GM23338 (cell line): ENCODE measurements at regions not wholly inside any gene's neighbourhood (a gene's known extent, or its start where the extent isn't known, plus 50 kb on each side); places are given as distances from the start of the nearest gene placed in this dataset.

ENCODE experiments used
- ATAC-seq: fragments of 200-7000 bp; cut with Tn5 transposase; 3 replicates; pipeline ENCODE4 v1.9.1; 2020
- DNase-seq: peaks from one replicate; pipeline ENCODE4 v3.0.0-alpha.2; 2015; ENCODE audit warnings: low spot score
- H2AFZ ChIP-seq: fragments of 200-600 bp; sonication (generic); 2 replicates; pipeline ENCODE4 v1.8.0; 2016; ENCODE audit warnings: antibody characterized with exemption, mild to moderate bottlenecking, moderate library complexity
- H3F3A ChIP-seq: fragments of 200-600 bp; sonication (generic); replicated peaks from 2 replicates; pipeline ENCODE4 v1.8.0; 2017; ENCODE audit warnings: antibody characterized with exemption, mixed run types, low read depth
- H3K27ac ChIP-seq: fragments of 200-600 bp; sonication (generic); 2 replicates; pipeline ENCODE4 v1.6.1; 2016; ENCODE audit warnings: low read depth
- H3K27me3 ChIP-seq: fragments of 200-600 bp; sonication (generic); 2 replicates; pipeline ENCODE4 v1.8.0; 2016; ENCODE audit warnings: mild to moderate bottlenecking, mixed run types, moderate library complexity; ENCODE audit not compliant: insufficient read depth
- H3K36me3 ChIP-seq: fragments of 200-600 bp; sonication (generic); 2 replicates; pipeline ENCODE4 v1.8.0; 2016; ENCODE audit warnings: mild to moderate bottlenecking; ENCODE audit not compliant: insufficient read depth
- H3K4me1 ChIP-seq: fragments of 200-600 bp; sonication (generic); 2 replicates; pipeline ENCODE4 v1.8.0; 2016; ENCODE audit warnings: mild to moderate bottlenecking, moderate library complexity; ENCODE audit not compliant: insufficient read depth
- H3K4me2 ChIP-seq: fragments of 200-600 bp; sonication (generic); 2 replicates; pipeline ENCODE4 v1.7.1; 2017; ENCODE audit warnings: mixed run types
- H3K4me3 ChIP-seq: fragments of 200-600 bp; sonication (generic); 2 replicates; pipeline ENCODE4 v1.6.1; 2016; ENCODE audit warnings: mixed run types
- H3K79me2 ChIP-seq: fragments of 200-600 bp; sonication (generic); replicated peaks from 2 replicates; pipeline ENCODE4 v1.8.0; 2017; ENCODE audit warnings: mild to moderate bottlenecking; ENCODE audit not compliant: insufficient read depth
- H3K9me2 ChIP-seq: fragments of 200-600 bp; sonication (generic); 2 replicates; pipeline ENCODE4 v1.8.0; 2017; ENCODE audit not compliant: insufficient read depth
- H4K20me1 ChIP-seq: fragments of 200-600 bp; sonication (generic); replicated peaks from 2 replicates; pipeline ENCODE4 v1.8.0; 2017; ENCODE audit warnings: mild to moderate bottlenecking; ENCODE audit not compliant: insufficient read depth
- H3K27ac Mint-ChIP-seq: 2 replicates; pipeline ENCODE4 v1.8.0; 2020; ENCODE audit warnings: inconsistent platforms, mild to moderate bottlenecking, moderate library complexity, mixed read lengths
- H3K27me3 Mint-ChIP-seq: 3 replicates; pipeline ENCODE4 v1.8.0; 2022; ENCODE audit warnings: low read depth, mild to moderate bottlenecking, moderate library complexity, mixed read lengths, inconsistent platforms; ENCODE audit not compliant: insufficient read depth, poor library complexity
- H3K36me3 Mint-ChIP-seq: 3 replicates; pipeline ENCODE4 v1.8.0; 2021; ENCODE audit warnings: low read depth, mild to moderate bottlenecking, inconsistent platforms, moderate library complexity, mixed read lengths
- H3K4me1 Mint-ChIP-seq: 3 replicates; pipeline ENCODE4 v1.8.0; 2020; ENCODE audit warnings: mild to moderate bottlenecking, inconsistent platforms, mixed read lengths
- H3K4me3 Mint-ChIP-seq: 3 replicates; pipeline ENCODE4 v1.8.0; 2021; ENCODE audit warnings: moderate library complexity, mild to moderate bottlenecking, inconsistent platforms, mixed read lengths
- H3K9me3 Mint-ChIP-seq: 3 replicates; pipeline ENCODE4 v1.8.0; 2020; ENCODE audit warnings: moderate library complexity, mild to moderate bottlenecking, inconsistent platforms, mixed read lengths
- CREB1 ChIP-seq: fragments of 250-450 bp; sonication (Bioruptor Pico); IDR thresholded peaks from 2 replicates; pipeline ENCODE4 v1.5.0; 2020; ENCODE audit warnings: low read depth, mild to moderate bottlenecking, moderate library complexity
- EZH2 ChIP-seq: fragments of 200-600 bp; sonication (generic); IDR thresholded peaks from one replicate; pipeline ENCODE4 v1.8.0; 2017; ENCODE audit warnings: antibody characterized with exemption, mild to moderate bottlenecking, low read depth; ENCODE audit not compliant: unreplicated experiment
- EZH2phosphoT487 ChIP-seq: fragments of 200-600 bp; sonication (generic); IDR thresholded peaks from one replicate; pipeline ENCODE4 v1.8.1; 2018; ENCODE audit warnings: antibody characterized with exemption; ENCODE audit not compliant: unreplicated experiment
- JUNB ChIP-seq: IDR thresholded peaks from one replicate; pipeline ENCODE4 v1.6.1; 2016; ENCODE audit warnings: antibody characterized with exemption; ENCODE audit not compliant: unreplicated experiment
- NANOG ChIP-seq: IDR thresholded peaks from 2 replicates; pipeline ENCODE4 v1.6.1; 2016; ENCODE audit warnings: antibody characterized with exemption, borderline replicate concordance
- POLR2AphosphoS5 ChIP-seq: IDR thresholded peaks from 2 replicates; pipeline ENCODE4 v1.6.1; 2016; ENCODE audit warnings: antibody characterized with exemption, low read depth
- STAT1 ChIP-seq: IDR thresholded peaks from one replicate; pipeline ENCODE4 v1.6.1; 2016; ENCODE audit warnings: antibody characterized with exemption; ENCODE audit not compliant: unreplicated experiment
- ZNF114 ChIP-seq: fragments of 250-450 bp; sonication (Bioruptor Pico); IDR thresholded peaks from 2 replicates; pipeline ENCODE4 v1.5.0; 2020; ENCODE audit warnings: mild to moderate bottlenecking, moderate library complexity
- ZNF331 ChIP-seq: fragments of 250-450 bp; sonication (Bioruptor Pico); IDR thresholded peaks from 2 replicates; pipeline ENCODE4 v1.5.0; 2020; ENCODE audit warnings: low read depth, mild to moderate bottlenecking, moderate library complexity
- TF ChIP-seq, protein P1 (sequence below): IDR thresholded peaks from one replicate; pipeline ENCODE4 v1.6.1; 2018; ENCODE audit warnings: antibody characterized with exemption; ENCODE audit not compliant: unreplicated experiment
- TF ChIP-seq, protein P2 (sequence below): IDR thresholded peaks from 2 replicates; pipeline ENCODE4 v1.6.1; 2016; ENCODE audit warnings: antibody characterized with exemption
- TF ChIP-seq, protein P3 (sequence below), 2 experiments: fragments of 200-600 bp in 1 of 2; sonication (generic) in 1 of 2; conservative IDR thresholded peaks; 2 replicates each; pipeline versions ENCODE4 v1.5.1 to v1.6.1; 2016 to 2017; ENCODE audit warnings: antibody characterized with exemption in 2 of 2, low read depth in 2 of 2, mild to moderate bottlenecking in 2 of 2, moderate library complexity in 1 of 2
- TF ChIP-seq, protein P4 (sequence below): fragments of 250-450 bp; sonication (Bioruptor Pico); IDR thresholded peaks from 2 replicates; pipeline ENCODE4 v1.5.0; 2020; ENCODE audit warnings: mild to moderate bottlenecking, moderate library complexity

- Histone ChIP-seq H3K79me2 (no peaks in the 10 kb centered on the region), H3F3A (no peaks in the 10 kb centered on the region), H3K9me2 (no peaks in the 10 kb centered on the region), H3K27ac (no peak overlapping the region), H3K4me2 (no peak overlapping the region), H2AFZ (no peak overlapping the region), H3K36me3 (no peaks in the 10 kb centered on the region), H4K20me1 (no peaks in the 10 kb centered on the region), H3K4me1 (no peaks in the 10 kb centered on the region), H3K27me3 (no peaks in the 10 kb centered on the region), H3K4me3 (no peak overlapping the region)
- no peaks in the 10 kb centered on the region for H3K27me3 Mint-ChIP-seq
- no peaks in the 10 kb centered on the region for H3K9me3 Mint-ChIP-seq
- H3K4me3 Mint-ChIP-seq = no peak overlapping the region
- ATAC-seq (no peak), DNase-seq (no peak)
- no peaks in the 10 kb centered on the region for H3K36me3 Mint-ChIP-seq
- TF ChIP-seq NANOG (no peak), ZNF114 (no peak), EZH2 (no peak), JUNB (no peak), POLR2AphosphoS5 (no peak), EZH2phosphoT487 (no peak), STAT1 (no peak), CREB1 (no peak), ZNF331 (CRISPR knock-in tag) (no peak)
- TF ChIP-seq, protein P1, sequence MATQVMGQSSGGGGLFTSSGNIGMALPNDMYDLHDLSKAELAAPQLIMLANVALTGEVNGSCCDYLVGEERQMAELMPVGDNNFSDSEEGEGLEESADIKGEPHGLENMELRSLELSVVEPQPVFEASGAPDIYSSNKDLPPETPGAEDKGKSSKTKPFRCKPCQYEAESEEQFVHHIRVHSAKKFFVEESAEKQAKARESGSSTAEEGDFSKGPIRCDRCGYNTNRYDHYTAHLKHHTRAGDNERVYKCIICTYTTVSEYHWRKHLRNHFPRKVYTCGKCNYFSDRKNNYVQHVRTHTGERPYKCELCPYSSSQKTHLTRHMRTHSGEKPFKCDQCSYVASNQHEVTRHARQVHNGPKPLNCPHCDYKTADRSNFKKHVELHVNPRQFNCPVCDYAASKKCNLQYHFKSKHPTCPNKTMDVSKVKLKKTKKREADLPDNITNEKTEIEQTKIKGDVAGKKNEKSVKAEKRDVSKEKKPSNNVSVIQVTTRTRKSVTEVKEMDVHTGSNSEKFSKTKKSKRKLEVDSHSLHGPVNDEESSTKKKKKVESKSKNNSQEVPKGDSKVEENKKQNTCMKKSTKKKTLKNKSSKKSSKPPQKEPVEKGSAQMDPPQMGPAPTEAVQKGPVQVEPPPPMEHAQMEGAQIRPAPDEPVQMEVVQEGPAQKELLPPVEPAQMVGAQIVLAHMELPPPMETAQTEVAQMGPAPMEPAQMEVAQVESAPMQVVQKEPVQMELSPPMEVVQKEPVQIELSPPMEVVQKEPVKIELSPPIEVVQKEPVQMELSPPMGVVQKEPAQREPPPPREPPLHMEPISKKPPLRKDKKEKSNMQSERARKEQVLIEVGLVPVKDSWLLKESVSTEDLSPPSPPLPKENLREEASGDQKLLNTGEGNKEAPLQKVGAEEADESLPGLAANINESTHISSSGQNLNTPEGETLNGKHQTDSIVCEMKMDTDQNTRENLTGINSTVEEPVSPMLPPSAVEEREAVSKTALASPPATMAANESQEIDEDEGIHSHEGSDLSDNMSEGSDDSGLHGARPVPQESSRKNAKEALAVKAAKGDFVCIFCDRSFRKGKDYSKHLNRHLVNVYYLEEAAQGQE = no peak
- TF ChIP-seq, protein P2, sequence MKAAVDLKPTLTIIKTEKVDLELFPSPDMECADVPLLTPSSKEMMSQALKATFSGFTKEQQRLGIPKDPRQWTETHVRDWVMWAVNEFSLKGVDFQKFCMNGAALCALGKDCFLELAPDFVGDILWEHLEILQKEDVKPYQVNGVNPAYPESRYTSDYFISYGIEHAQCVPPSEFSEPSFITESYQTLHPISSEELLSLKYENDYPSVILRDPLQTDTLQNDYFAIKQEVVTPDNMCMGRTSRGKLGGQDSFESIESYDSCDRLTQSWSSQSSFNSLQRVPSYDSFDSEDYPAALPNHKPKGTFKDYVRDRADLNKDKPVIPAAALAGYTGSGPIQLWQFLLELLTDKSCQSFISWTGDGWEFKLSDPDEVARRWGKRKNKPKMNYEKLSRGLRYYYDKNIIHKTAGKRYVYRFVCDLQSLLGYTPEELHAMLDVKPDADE = no peak
- TF ChIP-seq, protein P3, sequence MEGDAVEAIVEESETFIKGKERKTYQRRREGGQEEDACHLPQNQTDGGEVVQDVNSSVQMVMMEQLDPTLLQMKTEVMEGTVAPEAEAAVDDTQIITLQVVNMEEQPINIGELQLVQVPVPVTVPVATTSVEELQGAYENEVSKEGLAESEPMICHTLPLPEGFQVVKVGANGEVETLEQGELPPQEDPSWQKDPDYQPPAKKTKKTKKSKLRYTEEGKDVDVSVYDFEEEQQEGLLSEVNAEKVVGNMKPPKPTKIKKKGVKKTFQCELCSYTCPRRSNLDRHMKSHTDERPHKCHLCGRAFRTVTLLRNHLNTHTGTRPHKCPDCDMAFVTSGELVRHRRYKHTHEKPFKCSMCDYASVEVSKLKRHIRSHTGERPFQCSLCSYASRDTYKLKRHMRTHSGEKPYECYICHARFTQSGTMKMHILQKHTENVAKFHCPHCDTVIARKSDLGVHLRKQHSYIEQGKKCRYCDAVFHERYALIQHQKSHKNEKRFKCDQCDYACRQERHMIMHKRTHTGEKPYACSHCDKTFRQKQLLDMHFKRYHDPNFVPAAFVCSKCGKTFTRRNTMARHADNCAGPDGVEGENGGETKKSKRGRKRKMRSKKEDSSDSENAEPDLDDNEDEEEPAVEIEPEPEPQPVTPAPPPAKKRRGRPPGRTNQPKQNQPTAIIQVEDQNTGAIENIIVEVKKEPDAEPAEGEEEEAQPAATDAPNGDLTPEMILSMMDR (conservative IDR thresholded peaks at IDR 0.05; ENCODE audit: low read depth in 2 of 2) = no peak
- TF ChIP-seq, protein P4, sequence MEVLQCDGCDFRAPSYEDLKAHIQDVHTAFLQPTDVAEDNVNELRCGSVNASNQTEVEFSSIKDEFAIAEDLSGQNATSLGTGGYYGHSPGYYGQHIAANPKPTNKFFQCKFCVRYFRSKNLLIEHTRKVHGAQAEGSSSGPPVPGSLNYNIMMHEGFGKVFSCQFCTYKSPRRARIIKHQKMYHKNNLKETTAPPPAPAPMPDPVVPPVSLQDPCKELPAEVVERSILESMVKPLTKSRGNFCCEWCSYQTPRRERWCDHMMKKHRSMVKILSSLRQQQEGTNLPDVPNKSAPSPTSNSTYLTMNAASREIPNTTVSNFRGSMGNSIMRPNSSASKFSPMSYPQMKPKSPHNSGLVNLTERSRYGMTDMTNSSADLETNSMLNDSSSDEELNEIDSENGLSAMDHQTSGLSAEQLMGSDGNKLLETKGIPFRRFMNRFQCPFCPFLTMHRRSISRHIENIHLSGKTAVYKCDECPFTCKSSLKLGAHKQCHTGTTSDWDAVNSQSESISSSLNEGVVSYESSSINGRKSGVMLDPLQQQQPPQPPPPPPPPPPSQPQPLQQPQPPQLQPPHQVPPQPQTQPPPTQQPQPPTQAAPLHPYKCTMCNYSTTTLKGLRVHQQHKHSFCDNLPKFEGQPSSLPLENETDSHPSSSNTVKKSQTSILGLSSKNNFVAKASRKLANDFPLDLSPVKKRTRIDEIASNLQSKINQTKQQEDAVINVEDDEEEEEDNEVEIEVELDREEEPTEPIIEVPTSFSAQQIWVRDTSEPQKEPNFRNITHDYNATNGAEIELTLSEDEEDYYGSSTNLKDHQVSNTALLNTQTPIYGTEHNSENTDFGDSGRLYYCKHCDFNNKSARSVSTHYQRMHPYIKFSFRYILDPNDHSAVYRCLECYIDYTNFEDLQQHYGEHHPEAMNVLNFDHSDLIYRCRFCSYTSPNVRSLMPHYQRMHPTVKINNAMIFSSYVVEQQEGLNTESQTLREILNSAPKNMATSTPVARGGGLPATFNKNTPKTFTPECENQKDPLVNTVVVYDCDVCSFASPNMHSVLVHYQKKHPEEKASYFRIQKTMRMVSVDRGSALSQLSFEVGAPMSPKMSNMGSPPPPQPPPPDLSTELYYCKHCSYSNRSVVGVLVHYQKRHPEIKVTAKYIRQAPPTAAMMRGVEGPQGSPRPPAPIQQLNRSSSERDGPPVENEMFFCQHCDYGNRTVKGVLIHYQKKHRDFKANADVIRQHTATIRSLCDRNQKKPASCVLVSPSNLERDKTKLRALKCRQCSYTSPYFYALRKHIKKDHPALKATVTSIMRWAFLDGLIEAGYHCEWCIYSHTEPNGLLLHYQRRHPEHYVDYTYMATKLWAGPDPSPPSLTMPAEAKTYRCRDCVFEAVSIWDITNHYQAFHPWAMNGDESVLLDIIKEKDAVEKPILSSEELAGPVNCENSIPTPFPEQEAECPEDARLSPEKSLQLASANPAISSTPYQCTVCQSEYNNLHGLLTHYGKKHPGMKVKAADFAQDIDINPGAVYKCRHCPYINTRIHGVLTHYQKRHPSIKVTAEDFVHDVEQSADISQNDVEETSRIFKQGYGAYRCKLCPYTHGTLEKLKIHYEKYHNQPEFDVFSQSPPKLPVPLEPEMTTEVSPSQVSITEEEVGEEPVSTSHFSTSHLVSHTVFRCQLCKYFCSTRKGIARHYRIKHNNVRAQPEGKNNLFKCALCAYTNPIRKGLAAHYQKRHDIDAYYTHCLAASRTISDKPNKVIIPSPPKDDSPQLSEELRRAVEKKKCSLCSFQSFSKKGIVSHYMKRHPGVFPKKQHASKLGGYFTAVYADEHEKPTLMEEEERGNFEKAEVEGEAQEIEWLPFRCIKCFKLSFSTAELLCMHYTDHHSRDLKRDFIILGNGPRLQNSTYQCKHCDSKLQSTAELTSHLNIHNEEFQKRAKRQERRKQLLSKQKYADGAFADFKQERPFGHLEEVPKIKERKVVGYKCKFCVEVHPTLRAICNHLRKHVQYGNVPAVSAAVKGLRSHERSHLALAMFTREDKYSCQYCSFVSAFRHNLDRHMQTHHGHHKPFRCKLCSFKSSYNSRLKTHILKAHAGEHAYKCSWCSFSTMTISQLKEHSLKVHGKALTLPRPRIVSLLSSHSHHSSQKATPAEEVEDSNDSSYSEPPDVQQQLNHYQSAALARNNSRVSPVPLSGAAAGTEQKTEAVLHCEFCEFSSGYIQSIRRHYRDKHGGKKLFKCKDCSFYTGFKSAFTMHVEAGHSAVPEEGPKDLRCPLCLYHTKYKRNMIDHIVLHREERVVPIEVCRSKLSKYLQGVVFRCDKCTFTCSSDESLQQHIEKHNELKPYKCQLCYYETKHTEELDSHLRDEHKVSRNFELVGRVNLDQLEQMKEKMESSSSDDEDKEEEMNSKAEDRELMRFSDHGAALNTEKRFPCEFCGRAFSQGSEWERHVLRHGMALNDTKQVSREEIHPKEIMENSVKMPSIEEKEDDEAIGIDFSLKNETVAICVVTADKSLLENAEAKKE (CRISPR knock-in tag) = no peak
- H3K4me1 Mint-ChIP-seq = no peaks in the 10 kb centered on the region
- no peak overlapping the region for H3K27ac Mint-ChIP-seq
These were observed 255.2 kb upstream of the ROBO1 start for GRCh38 chr3:80023010-80023409.
